ENCODE measurements at regions not wholly inside any gene's neighbourhood (a gene's known extent, or its start where the extent isn't known, plus 50 kb on each side); places are given as distances from the start of the nearest gene placed in this dataset.

- DNase-seq, result no peak
Measured at GRCh38 chr4:27187786-27188185, 327.1 kb downstream of the STIM2 start.

- DNase-seq, result no peak
Measured at GRCh38 chr4:27189683-27190082, 329.0 kb downstream of the STIM2 start.

GRCh38 chr4:27191592-27191991 is 331.0 kb downstream of the STIM2 start:
- no peak for DNase-seq

DNA sequence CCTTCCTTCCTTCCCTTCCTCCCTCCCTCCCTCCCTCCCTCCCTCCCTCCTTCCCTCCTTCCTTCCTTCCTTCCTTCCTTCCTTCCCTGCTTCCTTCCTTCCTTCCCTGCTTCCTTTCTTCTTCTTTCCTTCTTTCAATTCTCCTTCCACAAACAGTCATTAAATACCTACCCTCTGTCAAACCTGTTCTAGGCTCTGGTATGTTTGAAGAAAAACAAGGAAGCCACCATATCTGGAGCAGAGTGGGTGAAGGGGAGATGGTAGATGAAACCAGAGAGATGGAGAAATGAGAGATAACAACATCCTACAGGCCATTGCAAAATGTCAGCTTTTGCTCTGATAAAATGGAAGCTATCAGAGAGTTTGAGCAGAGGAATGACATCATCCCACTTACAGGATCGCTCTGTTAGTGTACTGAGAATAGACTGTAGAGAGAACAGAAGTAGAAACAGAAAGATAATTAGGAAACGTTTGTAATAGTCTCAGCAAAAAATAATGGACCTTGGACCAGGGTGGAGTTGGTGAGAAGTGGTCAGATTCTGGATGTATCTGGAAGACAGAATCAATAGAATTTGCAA is 334.0 kb downstream of the STIM2 start:
- DNase-seq, result no peak

GRCh38 chr4:27198246-27198645 is 337.6 kb downstream of the STIM2 start:
- no peak for DNase-seq

DNA sequence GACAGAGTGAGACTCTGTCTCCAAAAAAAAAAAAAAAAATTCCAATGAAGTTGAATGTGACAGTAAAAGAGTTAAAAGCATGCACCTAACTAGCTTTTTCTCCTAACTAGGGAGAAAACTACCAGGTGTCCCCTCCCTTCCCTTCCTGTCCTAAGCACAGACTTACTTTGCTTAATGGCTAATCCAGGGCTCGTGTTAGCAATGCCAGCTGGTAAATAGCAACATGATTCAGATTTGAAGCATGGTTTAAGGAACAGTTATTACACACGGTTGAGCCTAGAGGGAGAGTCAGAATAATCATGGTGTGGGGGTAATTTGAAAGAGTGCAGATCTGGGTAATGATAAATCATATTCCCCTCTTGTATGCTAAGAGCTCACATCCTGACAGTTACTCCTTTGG is 338.3 kb downstream of the STIM2 start:
- no peak for DNase-seq

DNA sequence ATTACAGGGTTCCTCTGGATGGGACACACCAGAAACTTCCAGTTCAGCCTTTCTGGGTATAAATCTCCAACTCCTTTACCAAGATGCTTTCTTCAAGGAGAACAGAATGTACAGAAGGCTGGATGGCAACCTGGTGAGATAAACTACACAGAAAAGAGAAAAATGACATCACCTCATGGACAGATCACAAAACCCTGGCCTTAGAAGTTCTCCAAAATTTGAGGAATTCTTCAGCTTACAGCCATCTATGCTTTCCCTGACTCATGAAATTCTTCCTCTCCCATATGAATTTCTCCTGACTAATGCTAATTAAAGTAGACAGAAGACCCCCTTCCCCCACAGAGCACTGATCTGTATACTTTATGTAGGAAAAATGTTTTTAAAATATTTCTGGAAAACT is 345.4 kb downstream of the STIM2 start:
- DNase-seq, result no peak

DNA sequence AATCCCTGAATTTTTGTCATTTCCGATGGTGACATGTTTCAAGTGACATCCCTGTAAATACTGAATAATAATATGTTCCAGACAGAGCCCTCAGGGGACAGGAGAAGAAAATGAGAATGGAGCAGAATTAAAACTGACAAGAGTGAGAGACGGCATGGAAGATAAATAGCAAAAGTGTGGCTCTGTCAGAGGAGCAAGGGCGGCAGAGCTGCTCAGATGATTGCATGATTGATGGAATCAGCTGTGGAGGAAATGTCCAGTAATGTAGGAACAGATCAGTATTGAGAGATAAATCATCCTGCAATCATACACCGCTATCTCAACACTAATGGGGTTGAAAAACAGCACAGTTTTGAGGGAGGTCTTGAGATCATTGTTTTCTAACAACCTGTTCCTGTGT is 350.3 kb downstream of the STIM2 start:
- no peak for DNase-seq

DNA sequence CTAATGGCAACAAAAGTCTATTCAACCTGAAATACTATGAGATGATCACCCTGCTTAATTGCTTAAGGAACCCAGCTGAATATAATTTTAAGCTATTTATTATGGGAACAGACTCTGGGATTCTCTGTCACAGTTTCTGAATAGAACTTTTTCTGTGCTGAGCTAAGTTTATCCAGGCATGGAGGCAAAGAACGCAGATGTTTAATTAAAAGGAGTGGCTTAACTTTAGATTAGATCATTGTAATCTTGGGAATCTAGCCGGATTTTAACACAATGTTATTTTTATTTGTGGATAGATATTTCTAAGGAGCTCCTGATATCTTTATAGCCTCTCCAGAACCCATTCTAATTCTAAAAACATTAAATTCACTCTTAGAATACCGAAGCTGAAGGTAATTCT is 353.4 kb downstream of the STIM2 start:
- no peak for DNase-seq

DNA sequence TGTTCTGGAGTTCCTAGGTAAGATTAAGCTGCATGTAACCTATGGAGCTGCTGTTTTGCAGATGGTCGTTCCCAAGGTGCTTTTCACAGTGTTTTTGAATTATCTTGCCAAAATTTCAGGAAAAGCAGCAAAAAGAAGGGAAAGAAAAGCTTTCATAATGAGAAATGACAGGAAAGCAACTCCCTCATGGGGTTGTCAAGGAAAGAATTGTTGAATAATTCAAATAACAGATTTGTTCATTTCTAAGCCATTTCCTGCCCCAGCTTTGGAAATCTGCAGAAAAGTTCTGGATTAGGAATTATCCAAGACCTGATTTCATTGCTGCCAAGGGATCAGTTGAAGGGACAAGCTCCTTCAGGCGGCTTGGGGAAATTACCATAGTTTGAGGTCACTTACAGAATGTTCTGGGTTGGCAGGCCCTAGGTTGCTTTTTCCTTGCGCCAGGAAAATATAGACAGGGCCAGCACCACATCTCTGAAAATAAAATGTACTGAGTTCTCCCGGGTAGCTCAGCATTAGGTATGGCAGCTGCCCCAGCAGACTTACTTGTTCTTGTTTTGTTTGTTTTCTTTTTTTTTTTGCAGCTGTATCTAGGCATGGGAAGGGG is 354.7 kb downstream of the STIM2 start:
- DNase-seq, result no peak

- no peak for DNase-seq
Measured at GRCh38 chr4:27217261-27217769, 356.7 kb downstream of the STIM2 start.

DNA sequence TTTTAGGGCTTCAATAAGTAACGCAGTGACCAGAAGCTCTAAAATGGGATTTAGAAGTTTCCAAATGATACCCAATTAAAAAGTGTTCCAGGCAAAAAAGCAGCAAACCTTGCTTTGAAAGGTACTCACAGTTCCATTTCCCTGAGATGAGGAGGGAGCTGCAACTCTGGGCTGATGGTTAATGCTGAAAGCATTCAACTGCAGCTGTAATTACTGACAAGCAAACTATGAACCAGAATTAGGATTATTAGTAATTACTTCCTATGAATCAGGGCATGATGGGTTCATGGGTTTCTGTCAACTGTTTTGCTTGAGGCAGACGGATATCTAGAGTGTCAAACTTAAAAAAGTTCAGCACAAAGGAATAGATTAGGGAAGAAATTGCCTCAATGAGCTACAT is 357.4 kb downstream of the STIM2 start:
- no peak for DNase-seq

GRCh38 chr4:27223326-27223725 is 362.7 kb downstream of the STIM2 start:
- DNase-seq, result no peak

DNA sequence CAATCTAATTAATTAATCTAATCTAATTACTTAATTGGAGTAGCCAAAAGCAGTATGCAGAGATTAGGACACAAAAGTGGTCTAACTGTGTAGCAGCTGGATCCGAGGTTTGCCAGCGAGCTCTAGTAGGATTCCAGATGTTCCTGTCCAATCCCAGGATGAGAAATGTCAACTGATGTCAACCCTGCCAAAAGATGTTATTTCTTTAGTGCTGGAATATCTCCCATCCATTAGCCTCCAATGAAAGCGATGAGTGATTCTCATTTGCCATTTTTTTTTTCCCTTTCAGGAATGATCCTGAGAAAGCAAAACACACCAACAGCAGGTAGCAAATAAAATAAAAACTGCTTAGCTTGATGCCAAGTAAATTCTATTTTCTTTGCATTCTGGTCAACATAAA is 372.9 kb downstream of the STIM2 start:
- DNase-seq, result no peak

- DNase-seq, result no peak
Measured at GRCh38 chr4:27234306-27234899, 373.8 kb downstream of the STIM2 start.

- DNase-seq, result no peak
Measured at GRCh38 chr4:27239641-27240040, 379.0 kb downstream of the STIM2 start.

DNA sequence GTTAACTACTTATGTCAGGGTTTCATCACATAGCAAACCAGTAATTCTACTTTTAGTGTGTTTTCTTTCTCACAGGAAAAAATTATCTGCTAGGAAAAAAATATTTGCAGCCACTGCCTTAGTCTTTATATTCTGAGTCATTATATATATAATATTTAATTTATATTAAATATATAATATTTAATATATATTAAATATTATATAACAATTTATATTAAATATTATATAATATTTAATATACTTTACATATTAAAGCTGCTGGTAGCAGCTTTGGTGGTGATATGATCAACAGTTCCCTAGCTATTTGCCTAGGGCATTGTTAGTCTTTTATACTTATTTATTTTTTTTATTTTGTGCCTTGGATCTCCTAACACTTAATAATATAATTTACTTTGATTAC is 381.6 kb downstream of the STIM2 start:
- no peak for DNase-seq

GRCh38 chr4:27245216-27245615 is 384.6 kb downstream of the STIM2 start:
- DNase-seq, result no peak

- no peak for DNase-seq
Measured at GRCh38 chr4:27248829-27249228, 388.2 kb downstream of the STIM2 start.

DNA sequence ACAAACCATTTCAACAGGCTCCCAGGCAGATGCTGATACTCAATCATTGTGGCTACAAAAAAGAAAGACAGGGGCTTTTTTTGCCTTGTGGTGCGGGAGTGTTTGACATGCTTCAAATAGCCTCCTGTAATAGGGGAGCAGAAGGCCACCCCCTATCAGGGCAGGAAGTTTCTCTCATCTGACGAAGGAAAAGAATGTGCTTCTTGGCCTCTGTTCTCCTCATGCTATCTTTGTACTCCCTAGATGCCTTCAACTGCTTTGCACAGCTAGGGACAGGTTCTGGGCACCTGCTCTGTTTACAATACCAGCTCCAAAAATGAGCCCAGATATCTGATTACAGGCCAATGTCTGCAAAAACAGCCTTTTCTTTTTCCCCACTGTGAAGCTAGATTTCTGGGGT is 391.1 kb downstream of the STIM2 start:
- no peak for DNase-seq

- DNase-seq, result no peak
Measured at GRCh38 chr4:27267339-27267969, 406.8 kb downstream of the STIM2 start.

DNA sequence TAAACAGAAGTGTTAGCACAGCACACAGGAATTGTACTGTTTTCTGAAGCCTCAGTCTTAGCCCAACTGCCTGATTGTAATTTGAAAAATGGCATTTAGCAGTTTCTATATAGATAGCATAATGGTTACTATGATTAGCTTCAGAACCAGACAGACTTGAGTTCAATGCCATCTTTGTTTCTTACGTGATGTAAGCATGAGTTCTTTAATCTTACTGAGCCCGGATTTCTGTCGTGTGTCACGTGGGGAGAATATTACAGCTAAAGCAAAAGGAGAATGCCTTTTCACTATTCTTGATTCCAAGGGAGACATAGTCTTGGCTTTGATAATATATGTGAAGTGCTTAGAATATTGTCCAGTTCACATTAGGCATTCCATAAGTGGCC is 407.3 kb downstream of the STIM2 start:
- DNase-seq, result no peak

- DNase-seq, result no peak
Measured at GRCh38 chr4:27270435-27270834, 409.8 kb downstream of the STIM2 start.

DNA sequence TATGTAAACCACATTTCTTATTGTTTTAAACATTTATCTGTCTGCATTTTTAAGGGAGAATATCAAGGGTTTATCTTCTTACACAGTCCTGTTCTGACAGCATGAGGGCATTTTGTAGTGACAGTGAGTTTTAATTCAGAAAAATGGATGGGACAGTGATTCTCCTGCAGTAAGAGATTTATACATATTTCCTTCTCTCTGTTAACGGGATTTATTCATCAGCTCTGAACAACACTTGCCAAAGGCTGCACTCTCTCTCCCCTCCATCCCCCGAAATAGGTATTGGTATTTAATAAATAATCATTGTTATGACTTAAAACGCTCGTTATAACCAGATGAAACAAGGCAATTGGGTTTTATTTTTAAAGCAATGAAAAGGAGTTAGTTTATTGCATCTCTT is 410.9 kb downstream of the STIM2 start:
- no peak for DNase-seq
